ENCODE measurements at regions not wholly inside any gene's neighbourhood (a gene's known extent, or its start where the extent isn't known, plus 50 kb on each side); places are given as distances from the start of the nearest gene placed in this dataset.

DNA sequence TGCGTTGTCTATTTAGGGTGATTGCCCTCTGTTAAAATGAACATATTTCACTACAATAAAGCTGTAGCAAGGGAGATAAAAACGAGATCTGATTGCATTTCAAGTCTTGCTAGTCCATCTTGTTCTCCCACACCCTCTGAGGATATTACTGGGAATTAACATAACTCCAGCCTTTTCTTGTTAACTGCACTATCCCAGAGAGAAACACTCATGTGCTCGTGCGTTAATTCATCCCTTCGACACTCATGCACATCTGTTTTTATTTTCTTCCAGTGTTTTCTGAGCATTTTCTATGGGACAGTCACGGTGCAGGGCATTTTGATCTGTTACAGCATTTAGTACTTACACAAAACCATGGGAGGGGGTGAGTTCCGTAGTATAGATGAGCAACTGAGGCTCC lies 202.1 kb downstream of the CYLD start:
- TF ChIP-seq, protein P1, sequence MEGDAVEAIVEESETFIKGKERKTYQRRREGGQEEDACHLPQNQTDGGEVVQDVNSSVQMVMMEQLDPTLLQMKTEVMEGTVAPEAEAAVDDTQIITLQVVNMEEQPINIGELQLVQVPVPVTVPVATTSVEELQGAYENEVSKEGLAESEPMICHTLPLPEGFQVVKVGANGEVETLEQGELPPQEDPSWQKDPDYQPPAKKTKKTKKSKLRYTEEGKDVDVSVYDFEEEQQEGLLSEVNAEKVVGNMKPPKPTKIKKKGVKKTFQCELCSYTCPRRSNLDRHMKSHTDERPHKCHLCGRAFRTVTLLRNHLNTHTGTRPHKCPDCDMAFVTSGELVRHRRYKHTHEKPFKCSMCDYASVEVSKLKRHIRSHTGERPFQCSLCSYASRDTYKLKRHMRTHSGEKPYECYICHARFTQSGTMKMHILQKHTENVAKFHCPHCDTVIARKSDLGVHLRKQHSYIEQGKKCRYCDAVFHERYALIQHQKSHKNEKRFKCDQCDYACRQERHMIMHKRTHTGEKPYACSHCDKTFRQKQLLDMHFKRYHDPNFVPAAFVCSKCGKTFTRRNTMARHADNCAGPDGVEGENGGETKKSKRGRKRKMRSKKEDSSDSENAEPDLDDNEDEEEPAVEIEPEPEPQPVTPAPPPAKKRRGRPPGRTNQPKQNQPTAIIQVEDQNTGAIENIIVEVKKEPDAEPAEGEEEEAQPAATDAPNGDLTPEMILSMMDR (IDR thresholded peaks at IDR 0.05; ENCODE audit: low read length): no peak
- TF ChIP-seq EZH2phosphoT487 (IDR thresholded peaks at IDR 0.05; ENCODE audit: low read length): no peak

All from MM.1S (cell line).